Loucy (cell line): ENCODE measurements at regions not wholly inside any gene's neighbourhood (a gene's known extent, or its start where the extent isn't known, plus 50 kb on each side); places are given as distances from the start of the nearest gene placed in this dataset.

Experiments
- CTCF ChIP-seq: fragments of 200-600 bp; sonication (generic); conservative IDR thresholded peaks from 2 replicates; pipeline ENCODE4 v1.5.1; 2014; ENCODE audit warnings: mild to moderate bottlenecking, antibody characterized with exemption, low read length
- EZH2phosphoT487 ChIP-seq: fragments of 200-600 bp; IDR thresholded peaks from 2 replicates; pipeline ENCODE4 v1.6.1; 2018; ENCODE audit warnings: antibody characterized with exemption, mild to moderate bottlenecking, moderate library complexity, borderline replicate concordance

- no peak for TF ChIP-seq CTCF
- TF ChIP-seq EZH2phosphoT487: no peak
Measured at GRCh38 chrX:94365736-94366135, 691.7 kb downstream of the FAM133A start.
